GM23338 (cell line): ENCODE measurements at regions not wholly inside any gene's neighbourhood (a gene's known extent, or its start where the extent isn't known, plus 50 kb on each side); places are given as distances from the start of the nearest gene placed in this dataset.

ENCODE experiments used
- ATAC-seq: fragments of 200-7000 bp; cut with Tn5 transposase; 3 replicates; pipeline ENCODE4 v1.9.1; 2020
- DNase-seq: peaks from one replicate; pipeline ENCODE4 v3.0.0-alpha.2; 2015; ENCODE audit warnings: low spot score
- H2AFZ ChIP-seq: fragments of 200-600 bp; sonication (generic); 2 replicates; pipeline ENCODE4 v1.8.0; 2016; ENCODE audit warnings: antibody characterized with exemption, mild to moderate bottlenecking, moderate library complexity
- H3F3A ChIP-seq: fragments of 200-600 bp; sonication (generic); replicated peaks from 2 replicates; pipeline ENCODE4 v1.8.0; 2017; ENCODE audit warnings: antibody characterized with exemption, mixed run types, low read depth
- H3K27ac ChIP-seq: fragments of 200-600 bp; sonication (generic); 2 replicates; pipeline ENCODE4 v1.6.1; 2016; ENCODE audit warnings: low read depth
- H3K27me3 ChIP-seq: fragments of 200-600 bp; sonication (generic); 2 replicates; pipeline ENCODE4 v1.8.0; 2016; ENCODE audit warnings: mild to moderate bottlenecking, mixed run types, moderate library complexity; ENCODE audit not compliant: insufficient read depth
- H3K36me3 ChIP-seq: fragments of 200-600 bp; sonication (generic); 2 replicates; pipeline ENCODE4 v1.8.0; 2016; ENCODE audit warnings: mild to moderate bottlenecking; ENCODE audit not compliant: insufficient read depth
- H3K4me1 ChIP-seq: fragments of 200-600 bp; sonication (generic); 2 replicates; pipeline ENCODE4 v1.8.0; 2016; ENCODE audit warnings: mild to moderate bottlenecking, moderate library complexity; ENCODE audit not compliant: insufficient read depth
- H3K4me2 ChIP-seq: fragments of 200-600 bp; sonication (generic); 2 replicates; pipeline ENCODE4 v1.7.1; 2017; ENCODE audit warnings: mixed run types
- H3K4me3 ChIP-seq: fragments of 200-600 bp; sonication (generic); 2 replicates; pipeline ENCODE4 v1.6.1; 2016; ENCODE audit warnings: mixed run types
- H3K79me2 ChIP-seq: fragments of 200-600 bp; sonication (generic); replicated peaks from 2 replicates; pipeline ENCODE4 v1.8.0; 2017; ENCODE audit warnings: mild to moderate bottlenecking; ENCODE audit not compliant: insufficient read depth
- H3K9me2 ChIP-seq: fragments of 200-600 bp; sonication (generic); 2 replicates; pipeline ENCODE4 v1.8.0; 2017; ENCODE audit not compliant: insufficient read depth
- H4K20me1 ChIP-seq: fragments of 200-600 bp; sonication (generic); replicated peaks from 2 replicates; pipeline ENCODE4 v1.8.0; 2017; ENCODE audit warnings: mild to moderate bottlenecking; ENCODE audit not compliant: insufficient read depth
- H3K27ac Mint-ChIP-seq: 2 replicates; pipeline ENCODE4 v1.8.0; 2020; ENCODE audit warnings: inconsistent platforms, mild to moderate bottlenecking, moderate library complexity, mixed read lengths
- H3K27me3 Mint-ChIP-seq: 3 replicates; pipeline ENCODE4 v1.8.0; 2022; ENCODE audit warnings: low read depth, mild to moderate bottlenecking, moderate library complexity, mixed read lengths, inconsistent platforms; ENCODE audit not compliant: insufficient read depth, poor library complexity
- H3K36me3 Mint-ChIP-seq: 3 replicates; pipeline ENCODE4 v1.8.0; 2021; ENCODE audit warnings: low read depth, mild to moderate bottlenecking, inconsistent platforms, moderate library complexity, mixed read lengths
- H3K4me1 Mint-ChIP-seq: 3 replicates; pipeline ENCODE4 v1.8.0; 2020; ENCODE audit warnings: mild to moderate bottlenecking, inconsistent platforms, mixed read lengths
- H3K4me3 Mint-ChIP-seq: 3 replicates; pipeline ENCODE4 v1.8.0; 2021; ENCODE audit warnings: moderate library complexity, mild to moderate bottlenecking, inconsistent platforms, mixed read lengths
- H3K9me3 Mint-ChIP-seq: 3 replicates; pipeline ENCODE4 v1.8.0; 2020; ENCODE audit warnings: moderate library complexity, mild to moderate bottlenecking, inconsistent platforms, mixed read lengths
- EZH2 ChIP-seq: fragments of 200-600 bp; sonication (generic); IDR thresholded peaks from one replicate; pipeline ENCODE4 v1.8.0; 2017; ENCODE audit warnings: antibody characterized with exemption, mild to moderate bottlenecking, low read depth; ENCODE audit not compliant: unreplicated experiment
- EZH2phosphoT487 ChIP-seq: fragments of 200-600 bp; sonication (generic); IDR thresholded peaks from one replicate; pipeline ENCODE4 v1.8.1; 2018; ENCODE audit warnings: antibody characterized with exemption; ENCODE audit not compliant: unreplicated experiment
- JUNB ChIP-seq: IDR thresholded peaks from one replicate; pipeline ENCODE4 v1.6.1; 2016; ENCODE audit warnings: antibody characterized with exemption; ENCODE audit not compliant: unreplicated experiment
- NANOG ChIP-seq: IDR thresholded peaks from 2 replicates; pipeline ENCODE4 v1.6.1; 2016; ENCODE audit warnings: antibody characterized with exemption, borderline replicate concordance
- POLR2AphosphoS5 ChIP-seq: IDR thresholded peaks from 2 replicates; pipeline ENCODE4 v1.6.1; 2016; ENCODE audit warnings: antibody characterized with exemption, low read depth
- ZNF331 ChIP-seq: fragments of 250-450 bp; sonication (Bioruptor Pico); IDR thresholded peaks from 2 replicates; pipeline ENCODE4 v1.5.0; 2020; ENCODE audit warnings: low read depth, mild to moderate bottlenecking, moderate library complexity
- TF ChIP-seq, protein P1 (sequence below): IDR thresholded peaks from 2 replicates; pipeline ENCODE4 v1.6.1; 2016; ENCODE audit warnings: antibody characterized with exemption
- TF ChIP-seq, protein P2 (sequence below): IDR thresholded peaks from one replicate; pipeline ENCODE4 v1.6.1; 2018; ENCODE audit warnings: antibody characterized with exemption; ENCODE audit not compliant: unreplicated experiment
- TF ChIP-seq, protein P3 (sequence below), 2 experiments: fragments of 200-600 bp in 1 of 2; sonication (generic) in 1 of 2; conservative IDR thresholded peaks; 2 replicates each; pipeline versions ENCODE4 v1.5.1 to v1.6.1; 2016 to 2017; ENCODE audit warnings: antibody characterized with exemption in 2 of 2, low read depth in 2 of 2, mild to moderate bottlenecking in 2 of 2, moderate library complexity in 1 of 2
- TF ChIP-seq, protein P4 (sequence below): fragments of 250-450 bp; sonication (Bioruptor Pico); IDR thresholded peaks from 2 replicates; pipeline ENCODE4 v1.5.0; 2020; ENCODE audit warnings: mild to moderate bottlenecking, moderate library complexity

DNA sequence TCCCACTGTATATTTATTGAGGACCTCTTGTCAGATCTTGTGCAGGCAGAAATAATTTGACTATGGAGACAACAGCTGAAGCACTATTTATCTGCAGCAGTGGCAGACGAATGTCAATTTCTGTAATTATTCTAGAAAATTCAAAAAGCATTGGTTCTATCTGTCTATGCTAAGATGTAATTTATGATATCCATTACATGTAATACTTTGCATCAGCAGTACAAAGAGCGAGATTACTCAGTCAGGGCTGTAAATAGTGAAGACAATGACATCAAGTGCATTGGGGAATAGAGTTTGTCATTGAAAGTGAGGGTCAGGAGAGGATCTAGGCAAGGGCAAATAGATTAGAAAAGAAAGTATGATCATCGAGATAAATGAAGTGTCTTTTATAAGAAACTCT, 508.2 kb downstream of the ZWINT start:
- Histone ChIP-seq H3K4me3 (no peak overlapping the region), H3K27ac (no peak overlapping the region), H3K79me2 (no peaks in the 10 kb centered on the region), H3K9me2 (no peaks in the 10 kb centered on the region), H3F3A (no peaks in the 10 kb centered on the region), H2AFZ (no peak overlapping the region), H4K20me1 (no peaks in the 10 kb centered on the region), H3K4me2 (no peak overlapping the region), H3K36me3 (no peaks in the 10 kb centered on the region), H3K4me1 (no peaks in the 10 kb centered on the region), H3K27me3 (no peaks in the 10 kb centered on the region)
- Mint-ChIP-seq H3K4me1 (peaks cover 10% of the 10 kb centered on the region; the same call in 1 of the 3 replicates), H3K4me3 (no peak overlapping the region), H3K9me3 (no peaks in the 10 kb centered on the region), H3K27ac (no peak overlapping the region), H3K36me3 (no peaks in the 10 kb centered on the region), H3K27me3 (no peaks in the 10 kb centered on the region)
- DNase-seq (no peak), ATAC-seq (no peak)
- TF ChIP-seq NANOG (no peak), ZNF331 (CRISPR knock-in tag) (no peak), EZH2phosphoT487 (no peak)
- TF ChIP-seq, protein P1, sequence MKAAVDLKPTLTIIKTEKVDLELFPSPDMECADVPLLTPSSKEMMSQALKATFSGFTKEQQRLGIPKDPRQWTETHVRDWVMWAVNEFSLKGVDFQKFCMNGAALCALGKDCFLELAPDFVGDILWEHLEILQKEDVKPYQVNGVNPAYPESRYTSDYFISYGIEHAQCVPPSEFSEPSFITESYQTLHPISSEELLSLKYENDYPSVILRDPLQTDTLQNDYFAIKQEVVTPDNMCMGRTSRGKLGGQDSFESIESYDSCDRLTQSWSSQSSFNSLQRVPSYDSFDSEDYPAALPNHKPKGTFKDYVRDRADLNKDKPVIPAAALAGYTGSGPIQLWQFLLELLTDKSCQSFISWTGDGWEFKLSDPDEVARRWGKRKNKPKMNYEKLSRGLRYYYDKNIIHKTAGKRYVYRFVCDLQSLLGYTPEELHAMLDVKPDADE: no peak

DNA sequence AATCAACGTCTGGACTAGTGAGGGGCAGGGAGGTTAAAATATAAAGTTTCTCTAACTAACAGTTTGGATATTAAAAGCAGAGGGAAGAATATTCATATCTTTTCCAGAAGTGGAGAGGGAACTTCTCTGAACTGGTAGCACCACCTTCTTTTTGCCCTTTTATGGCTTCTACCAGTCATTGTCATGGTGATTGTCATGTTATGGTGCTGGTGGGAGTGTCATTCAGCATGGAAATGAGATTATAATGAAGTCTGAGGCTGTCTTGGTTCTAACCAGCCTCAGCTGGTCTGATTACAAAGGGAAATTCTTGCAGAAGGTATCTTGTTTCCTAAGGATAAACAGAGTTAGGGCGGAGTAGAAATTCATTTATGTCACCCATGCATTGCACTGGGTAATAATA, 523.8 kb downstream of the ZWINT start:
- Histone ChIP-seq H3K4me2 (no peak overlapping the region), H3K9me2 (no peaks in the 10 kb centered on the region), H3K4me3 (no peak overlapping the region), H3K79me2 (no peaks in the 10 kb centered on the region), H3K36me3 (no peaks in the 10 kb centered on the region), H4K20me1 (no peaks in the 10 kb centered on the region), H3K27ac (no peak overlapping the region), H3K4me1 (no peaks in the 10 kb centered on the region), H2AFZ (no peak overlapping the region), H3K27me3 (no peaks in the 10 kb centered on the region), H3F3A (no peaks in the 10 kb centered on the region)
- Mint-ChIP-seq H3K36me3 (no peaks in the 10 kb centered on the region; the same call in 2 of the 3 replicates), H3K4me3 (no peak overlapping the region), H3K4me1 (no peaks in the 10 kb centered on the region; the same call in 1 of the 3 replicates), H3K27ac (no peak overlapping the region), H3K9me3 (no peaks in the 10 kb centered on the region), H3K27me3 (no peaks in the 10 kb centered on the region)
- ATAC-seq: no peak
- DNase-seq: peak; percentile 37
- TF ChIP-seq, protein P2, sequence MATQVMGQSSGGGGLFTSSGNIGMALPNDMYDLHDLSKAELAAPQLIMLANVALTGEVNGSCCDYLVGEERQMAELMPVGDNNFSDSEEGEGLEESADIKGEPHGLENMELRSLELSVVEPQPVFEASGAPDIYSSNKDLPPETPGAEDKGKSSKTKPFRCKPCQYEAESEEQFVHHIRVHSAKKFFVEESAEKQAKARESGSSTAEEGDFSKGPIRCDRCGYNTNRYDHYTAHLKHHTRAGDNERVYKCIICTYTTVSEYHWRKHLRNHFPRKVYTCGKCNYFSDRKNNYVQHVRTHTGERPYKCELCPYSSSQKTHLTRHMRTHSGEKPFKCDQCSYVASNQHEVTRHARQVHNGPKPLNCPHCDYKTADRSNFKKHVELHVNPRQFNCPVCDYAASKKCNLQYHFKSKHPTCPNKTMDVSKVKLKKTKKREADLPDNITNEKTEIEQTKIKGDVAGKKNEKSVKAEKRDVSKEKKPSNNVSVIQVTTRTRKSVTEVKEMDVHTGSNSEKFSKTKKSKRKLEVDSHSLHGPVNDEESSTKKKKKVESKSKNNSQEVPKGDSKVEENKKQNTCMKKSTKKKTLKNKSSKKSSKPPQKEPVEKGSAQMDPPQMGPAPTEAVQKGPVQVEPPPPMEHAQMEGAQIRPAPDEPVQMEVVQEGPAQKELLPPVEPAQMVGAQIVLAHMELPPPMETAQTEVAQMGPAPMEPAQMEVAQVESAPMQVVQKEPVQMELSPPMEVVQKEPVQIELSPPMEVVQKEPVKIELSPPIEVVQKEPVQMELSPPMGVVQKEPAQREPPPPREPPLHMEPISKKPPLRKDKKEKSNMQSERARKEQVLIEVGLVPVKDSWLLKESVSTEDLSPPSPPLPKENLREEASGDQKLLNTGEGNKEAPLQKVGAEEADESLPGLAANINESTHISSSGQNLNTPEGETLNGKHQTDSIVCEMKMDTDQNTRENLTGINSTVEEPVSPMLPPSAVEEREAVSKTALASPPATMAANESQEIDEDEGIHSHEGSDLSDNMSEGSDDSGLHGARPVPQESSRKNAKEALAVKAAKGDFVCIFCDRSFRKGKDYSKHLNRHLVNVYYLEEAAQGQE: no peak
- TF ChIP-seq, protein P3, sequence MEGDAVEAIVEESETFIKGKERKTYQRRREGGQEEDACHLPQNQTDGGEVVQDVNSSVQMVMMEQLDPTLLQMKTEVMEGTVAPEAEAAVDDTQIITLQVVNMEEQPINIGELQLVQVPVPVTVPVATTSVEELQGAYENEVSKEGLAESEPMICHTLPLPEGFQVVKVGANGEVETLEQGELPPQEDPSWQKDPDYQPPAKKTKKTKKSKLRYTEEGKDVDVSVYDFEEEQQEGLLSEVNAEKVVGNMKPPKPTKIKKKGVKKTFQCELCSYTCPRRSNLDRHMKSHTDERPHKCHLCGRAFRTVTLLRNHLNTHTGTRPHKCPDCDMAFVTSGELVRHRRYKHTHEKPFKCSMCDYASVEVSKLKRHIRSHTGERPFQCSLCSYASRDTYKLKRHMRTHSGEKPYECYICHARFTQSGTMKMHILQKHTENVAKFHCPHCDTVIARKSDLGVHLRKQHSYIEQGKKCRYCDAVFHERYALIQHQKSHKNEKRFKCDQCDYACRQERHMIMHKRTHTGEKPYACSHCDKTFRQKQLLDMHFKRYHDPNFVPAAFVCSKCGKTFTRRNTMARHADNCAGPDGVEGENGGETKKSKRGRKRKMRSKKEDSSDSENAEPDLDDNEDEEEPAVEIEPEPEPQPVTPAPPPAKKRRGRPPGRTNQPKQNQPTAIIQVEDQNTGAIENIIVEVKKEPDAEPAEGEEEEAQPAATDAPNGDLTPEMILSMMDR (conservative IDR thresholded peaks at IDR 0.05; ENCODE audit: low read depth in 2 of 2): no peak
- no peak for TF ChIP-seq ZNF331 (CRISPR knock-in tag)
- TF ChIP-seq, protein P4, sequence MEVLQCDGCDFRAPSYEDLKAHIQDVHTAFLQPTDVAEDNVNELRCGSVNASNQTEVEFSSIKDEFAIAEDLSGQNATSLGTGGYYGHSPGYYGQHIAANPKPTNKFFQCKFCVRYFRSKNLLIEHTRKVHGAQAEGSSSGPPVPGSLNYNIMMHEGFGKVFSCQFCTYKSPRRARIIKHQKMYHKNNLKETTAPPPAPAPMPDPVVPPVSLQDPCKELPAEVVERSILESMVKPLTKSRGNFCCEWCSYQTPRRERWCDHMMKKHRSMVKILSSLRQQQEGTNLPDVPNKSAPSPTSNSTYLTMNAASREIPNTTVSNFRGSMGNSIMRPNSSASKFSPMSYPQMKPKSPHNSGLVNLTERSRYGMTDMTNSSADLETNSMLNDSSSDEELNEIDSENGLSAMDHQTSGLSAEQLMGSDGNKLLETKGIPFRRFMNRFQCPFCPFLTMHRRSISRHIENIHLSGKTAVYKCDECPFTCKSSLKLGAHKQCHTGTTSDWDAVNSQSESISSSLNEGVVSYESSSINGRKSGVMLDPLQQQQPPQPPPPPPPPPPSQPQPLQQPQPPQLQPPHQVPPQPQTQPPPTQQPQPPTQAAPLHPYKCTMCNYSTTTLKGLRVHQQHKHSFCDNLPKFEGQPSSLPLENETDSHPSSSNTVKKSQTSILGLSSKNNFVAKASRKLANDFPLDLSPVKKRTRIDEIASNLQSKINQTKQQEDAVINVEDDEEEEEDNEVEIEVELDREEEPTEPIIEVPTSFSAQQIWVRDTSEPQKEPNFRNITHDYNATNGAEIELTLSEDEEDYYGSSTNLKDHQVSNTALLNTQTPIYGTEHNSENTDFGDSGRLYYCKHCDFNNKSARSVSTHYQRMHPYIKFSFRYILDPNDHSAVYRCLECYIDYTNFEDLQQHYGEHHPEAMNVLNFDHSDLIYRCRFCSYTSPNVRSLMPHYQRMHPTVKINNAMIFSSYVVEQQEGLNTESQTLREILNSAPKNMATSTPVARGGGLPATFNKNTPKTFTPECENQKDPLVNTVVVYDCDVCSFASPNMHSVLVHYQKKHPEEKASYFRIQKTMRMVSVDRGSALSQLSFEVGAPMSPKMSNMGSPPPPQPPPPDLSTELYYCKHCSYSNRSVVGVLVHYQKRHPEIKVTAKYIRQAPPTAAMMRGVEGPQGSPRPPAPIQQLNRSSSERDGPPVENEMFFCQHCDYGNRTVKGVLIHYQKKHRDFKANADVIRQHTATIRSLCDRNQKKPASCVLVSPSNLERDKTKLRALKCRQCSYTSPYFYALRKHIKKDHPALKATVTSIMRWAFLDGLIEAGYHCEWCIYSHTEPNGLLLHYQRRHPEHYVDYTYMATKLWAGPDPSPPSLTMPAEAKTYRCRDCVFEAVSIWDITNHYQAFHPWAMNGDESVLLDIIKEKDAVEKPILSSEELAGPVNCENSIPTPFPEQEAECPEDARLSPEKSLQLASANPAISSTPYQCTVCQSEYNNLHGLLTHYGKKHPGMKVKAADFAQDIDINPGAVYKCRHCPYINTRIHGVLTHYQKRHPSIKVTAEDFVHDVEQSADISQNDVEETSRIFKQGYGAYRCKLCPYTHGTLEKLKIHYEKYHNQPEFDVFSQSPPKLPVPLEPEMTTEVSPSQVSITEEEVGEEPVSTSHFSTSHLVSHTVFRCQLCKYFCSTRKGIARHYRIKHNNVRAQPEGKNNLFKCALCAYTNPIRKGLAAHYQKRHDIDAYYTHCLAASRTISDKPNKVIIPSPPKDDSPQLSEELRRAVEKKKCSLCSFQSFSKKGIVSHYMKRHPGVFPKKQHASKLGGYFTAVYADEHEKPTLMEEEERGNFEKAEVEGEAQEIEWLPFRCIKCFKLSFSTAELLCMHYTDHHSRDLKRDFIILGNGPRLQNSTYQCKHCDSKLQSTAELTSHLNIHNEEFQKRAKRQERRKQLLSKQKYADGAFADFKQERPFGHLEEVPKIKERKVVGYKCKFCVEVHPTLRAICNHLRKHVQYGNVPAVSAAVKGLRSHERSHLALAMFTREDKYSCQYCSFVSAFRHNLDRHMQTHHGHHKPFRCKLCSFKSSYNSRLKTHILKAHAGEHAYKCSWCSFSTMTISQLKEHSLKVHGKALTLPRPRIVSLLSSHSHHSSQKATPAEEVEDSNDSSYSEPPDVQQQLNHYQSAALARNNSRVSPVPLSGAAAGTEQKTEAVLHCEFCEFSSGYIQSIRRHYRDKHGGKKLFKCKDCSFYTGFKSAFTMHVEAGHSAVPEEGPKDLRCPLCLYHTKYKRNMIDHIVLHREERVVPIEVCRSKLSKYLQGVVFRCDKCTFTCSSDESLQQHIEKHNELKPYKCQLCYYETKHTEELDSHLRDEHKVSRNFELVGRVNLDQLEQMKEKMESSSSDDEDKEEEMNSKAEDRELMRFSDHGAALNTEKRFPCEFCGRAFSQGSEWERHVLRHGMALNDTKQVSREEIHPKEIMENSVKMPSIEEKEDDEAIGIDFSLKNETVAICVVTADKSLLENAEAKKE: no peak
- no peak for TF ChIP-seq POLR2AphosphoS5
- TF ChIP-seq EZH2: no peak
- no peak for TF ChIP-seq JUNB
